PC-3 (cell line): ENCODE measurements at regions not wholly inside any gene's neighbourhood (a gene's known extent, or its start where the extent isn't known, plus 50 kb on each side); places are given as distances from the start of the nearest gene placed in this dataset.

ENCODE experiments used
- ATAC-seq: fragments of 200-7000 bp; cut with Tn5 transposase; 2 replicates; pipeline ENCODE4 v1.9.1; 2020; ENCODE audit warnings: mild to moderate bottlenecking, moderate library complexity
- BruUV-seq: library from RNA; stranded (reverse); fragments of 400-500 nt; replicated peaks from 2 replicates; lab custom pipeline; 2021; lab: Mats Ljungman, UMichigan
- CTCF ChIA-PET: fragments of 300-600 bp; sonication (Branson Sonifier 250); formaldehyde crosslinking; loops from one replicate; lab custom pipeline; 2022; ENCODE audit warnings: antibody characterized with exemption; lab: Charles Lee
- POLR2A ChIA-PET: fragments of 300-600 bp; sonication (Branson Sonifier 250); formaldehyde crosslinking; loops from one replicate; lab custom pipeline; 2022; ENCODE audit warnings: antibody characterized with exemption; ENCODE audit not compliant: unreplicated experiment; lab: Charles Lee
- DNase-seq: peaks from one replicate; pipeline ENCODE4 v3.0.0-alpha.2; 2015
- H2AFZ ChIP-seq: fragments of 300-600 bp; sonication (generic); 2 replicates; pipeline ENCODE4 v1.6.0; 2016; ENCODE audit warnings: antibody characterized with exemption, low read length
- H3F3A ChIP-seq: fragments of 300-600 bp; sonication (generic); one replicate; pipeline ENCODE4 v1.6.0; 2017; ENCODE audit warnings: antibody characterized with exemption, low read length, control low read depth, mild to moderate bottlenecking; ENCODE audit not compliant: unreplicated experiment
- H3K27ac ChIP-seq: fragments of 300-600 bp; sonication (generic); 2 replicates; pipeline ENCODE4 v1.5.1; 2016; ENCODE audit warnings: mild to moderate bottlenecking, low read length
- H3K27me3 ChIP-seq: fragments of 300-600 bp; sonication (generic); 2 replicates; pipeline ENCODE4 v1.6.1; 2016; ENCODE audit warnings: low read length, mixed read lengths
- H3K36me3 ChIP-seq: fragments of 300-600 bp; sonication (generic); 2 replicates; pipeline ENCODE4 v1.6.1; 2016; ENCODE audit warnings: low read depth, mixed run types, low read length, mixed read lengths
- H3K4me1 ChIP-seq: fragments of 300-600 bp; sonication (generic); 2 replicates; pipeline ENCODE4 v1.5.1; 2016; ENCODE audit warnings: low read length; ENCODE audit not compliant: insufficient read depth
- H3K4me2 ChIP-seq: fragments of 300-600 bp; sonication (generic); 2 replicates; pipeline ENCODE4 v1.6.0; 2016; ENCODE audit warnings: low read length
- H3K4me3 ChIP-seq: fragments of 300-600 bp; sonication (generic); 2 replicates; pipeline ENCODE4 v1.5.1; 2016; ENCODE audit warnings: mild to moderate bottlenecking, low read length, mixed read lengths
- H3K79me2 ChIP-seq: fragments of 300-600 bp; sonication (generic); 2 replicates; pipeline ENCODE4 v1.6.1; 2017; ENCODE audit warnings: low read length, mixed read lengths
- H3K9ac ChIP-seq: fragments of 300-600 bp; sonication (generic); 2 replicates; pipeline ENCODE4 v1.6.0; 2016; ENCODE audit warnings: mild to moderate bottlenecking, low read length
- H3K9me2 ChIP-seq: fragments of 300-600 bp; sonication (generic); replicated peaks from 2 replicates; pipeline ENCODE4 v1.6.1; 2016; ENCODE audit warnings: mixed run types, low read length, mixed read lengths
- H3K9me3 ChIP-seq: fragments of 300-600 bp; sonication (generic); 2 replicates; pipeline ENCODE4 v1.6.1; 2016; ENCODE audit warnings: low read length, mixed read lengths
- H4K20me1 ChIP-seq: fragments of 300-600 bp; sonication (generic); 2 replicates; pipeline ENCODE4 v1.6.1; 2016; ENCODE audit warnings: low read length, mixed read lengths
- CTCF ChIP-seq: fragments of 300-600 bp; sonication (generic); conservative IDR thresholded peaks from 2 replicates; pipeline ENCODE4 v1.5.1; 2017; ENCODE audit warnings: antibody characterized with exemption, low read depth, mild to moderate bottlenecking, low read length
- EZH2 ChIP-seq: fragments of 300-600 bp; sonication (generic); IDR thresholded peaks from one replicate; pipeline ENCODE4 v1.6.1; 2017; ENCODE audit warnings: antibody characterized with exemption, mild to moderate bottlenecking, low read length; ENCODE audit not compliant: unreplicated experiment
- EZH2phosphoT487 ChIP-seq: fragments of 300-600 bp; sonication (generic); IDR thresholded peaks from 2 replicates; pipeline ENCODE4 v1.6.1; 2018; ENCODE audit warnings: mild to moderate bottlenecking, antibody characterized with exemption, low read length, borderline replicate concordance
- intact Hi-C: fragments of 100-400 bp; cut with micrococcal nuclease; formaldehyde crosslinking; loops from 2 replicates; pipeline ENCODE4 v1.9.0; 2023

- H3K36me3 ChIP-seq: no peaks in the 10 kb centered on the region
- H3K9ac ChIP-seq: no peak overlapping the region
- H3K27me3 ChIP-seq: no peaks in the 10 kb centered on the region
- no peaks in the 10 kb centered on the region for H3K9me3 ChIP-seq
- intact Hi-C loops: loop anchor here (10.0 kb wide), 2 partner anchors 172 to 1162 kb away; no protein-coding TSS in a partner anchor
- H3K4me1 ChIP-seq: no peaks in the 10 kb centered on the region
- H2AFZ ChIP-seq: no peak overlapping the region
- H3K4me3 ChIP-seq: no peak overlapping the region
- no peak overlapping the region for H3K4me2 ChIP-seq
- no TSS peak for BruUV-seq
- no peaks in the 10 kb centered on the region for H3F3A ChIP-seq
- ChIA-PET CTCF (no interaction called here), POLR2A (no interaction called here)
- H3K79me2 ChIP-seq: no peaks in the 10 kb centered on the region
- no peaks in the 10 kb centered on the region for H4K20me1 ChIP-seq
- no peak for TF ChIP-seq EZH2phosphoT487
- TF ChIP-seq EZH2: no peak
- TF ChIP-seq CTCF: no peak
- H3K27ac ChIP-seq: no peak overlapping the region
- ATAC-seq (no peak), DNase-seq (no peak)
- H3K9me2 ChIP-seq: no peaks in the 10 kb centered on the region
Observed at GRCh38 chr16:51986717-51987116, 560.2 kb downstream of the TOX3 start.

GRCh38 chr16:51986301-51986700 lies 560.6 kb downstream of the TOX3 start:
- Histone ChIP-seq H3K9me2 (no peaks in the 10 kb centered on the region), H3K9me3 (no peaks in the 10 kb centered on the region), H3K9ac (no peak overlapping the region), H2AFZ (no peak overlapping the region), H3F3A (no peaks in the 10 kb centered on the region), H4K20me1 (no peaks in the 10 kb centered on the region), H3K27me3 (no peaks in the 10 kb centered on the region), H3K27ac (no peak overlapping the region), H3K36me3 (no peaks in the 10 kb centered on the region), H3K4me1 (no peaks in the 10 kb centered on the region), H3K79me2 (no peaks in the 10 kb centered on the region), H3K4me2 (no peak overlapping the region), H3K4me3 (no peak overlapping the region)
- BruUV-seq: no TSS peak
- TF ChIP-seq EZH2phosphoT487: no peak
- CTCF ChIA-PET: no interaction called here
- DNase-seq: no peak
- POLR2A ChIA-PET: no interaction called here
- no peak for ATAC-seq
- intact Hi-C loops: loop anchor here (10.0 kb wide), 2 partner anchors 172 to 1162 kb away; no protein-coding TSS in a partner anchor

- intact Hi-C loops: loop anchor here (10.0 kb wide), 2 partner anchors 170 to 1160 kb away; no protein-coding TSS in a partner anchor
- H3K4me1 ChIP-seq: no peaks in the 10 kb centered on the region
- no peaks in the 10 kb centered on the region for H3K79me2 ChIP-seq
- POLR2A ChIA-PET: no interaction called here
- H3K27me3 ChIP-seq: no peaks in the 10 kb centered on the region
- no peak overlapping the region for H2AFZ ChIP-seq
- H4K20me1 ChIP-seq: no peaks in the 10 kb centered on the region
- H3K9me3 ChIP-seq: no peaks in the 10 kb centered on the region
- no TSS peak for BruUV-seq
- H3K9me2 ChIP-seq: no peaks in the 10 kb centered on the region
- H3K4me3 ChIP-seq: no peak overlapping the region
- no peak overlapping the region for H3K27ac ChIP-seq
- CTCF ChIA-PET: no interaction called here
- no peak overlapping the region for H3K4me2 ChIP-seq
- DNase-seq: no peak
- H3F3A ChIP-seq: no peaks in the 10 kb centered on the region
- no peak for ATAC-seq
- no peak overlapping the region for H3K9ac ChIP-seq
- TF ChIP-seq EZH2phosphoT487 (no peak), CTCF (no peak), EZH2 (no peak)
- no peaks in the 10 kb centered on the region for H3K36me3 ChIP-seq
Observed at GRCh38 chr16:51985126-51985525, 561.8 kb downstream of the TOX3 start.
